H1 (cell line): ENCODE measurements at regions not wholly inside any gene's neighbourhood (a gene's known extent, or its start where the extent isn't known, plus 50 kb on each side); places are given as distances from the start of the nearest gene placed in this dataset.

Experiments
- ASH2L ChIP-seq: fragments of 200-600, 300-600 bp; sonication (generic); IDR thresholded peaks from one replicate; pipeline ENCODE4 v1.7.1; 2017; ENCODE audit warnings: low read length

DNA sequence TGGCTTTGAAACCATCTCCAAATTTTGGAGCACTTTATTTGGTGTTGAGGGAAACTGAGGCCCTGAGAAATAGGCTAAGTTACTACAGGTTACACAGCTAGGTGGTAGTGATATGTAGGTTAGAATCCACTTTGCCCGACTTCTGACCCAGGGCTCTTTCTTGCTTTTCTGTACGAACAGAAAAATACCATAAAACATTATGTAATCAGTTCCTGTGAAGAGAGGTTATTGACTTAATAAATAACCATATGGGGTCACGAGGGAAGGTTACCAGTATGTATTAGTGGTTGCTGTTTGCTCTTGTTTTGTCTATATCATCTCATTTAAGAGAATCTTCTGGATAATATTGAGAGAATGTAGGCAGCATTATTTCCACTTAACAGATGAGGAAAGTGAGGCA, 172.2 kb upstream of the MAF start (continued):
- TF ChIP-seq ASH2L: no peak
- TF ChIP-seq, all 59 proteins: peak for 0
